ENCODE measurements at regions not wholly inside any gene's neighbourhood (a gene's known extent, or its start where the extent isn't known, plus 50 kb on each side); places are given as distances from the start of the nearest gene placed in this dataset.

DNA sequence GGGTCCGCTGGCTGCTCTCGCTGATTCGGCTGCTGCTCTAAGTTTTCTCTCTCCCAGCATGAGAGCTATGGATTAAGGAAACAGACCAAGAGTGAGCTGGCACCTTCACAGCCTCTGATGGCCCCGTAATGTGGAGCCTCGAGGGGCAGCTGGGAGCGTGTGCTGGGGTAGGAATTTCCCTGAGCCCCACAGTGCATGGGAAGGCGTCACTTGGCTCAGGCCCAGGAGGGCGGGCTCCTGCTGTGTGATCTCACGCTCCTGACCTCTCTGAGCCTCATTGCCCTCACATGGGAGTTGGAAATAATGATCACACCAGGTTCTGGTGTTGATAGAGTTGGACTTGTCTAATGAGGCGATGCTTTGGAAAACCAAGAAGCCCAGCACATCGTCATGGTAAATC, 238.6 kb upstream of the CRY1 start:
- no peak overlapping the region for H3K4me2 ChIP-seq (ENCODE audit: low read depth, low read length, poor library complexity, severe bottlenecking)
- H3K79me2 ChIP-seq (ENCODE audit: insufficient read depth, low read length) = no peaks in the 10 kb centered on the region
- TF ChIP-seq, protein P1, sequence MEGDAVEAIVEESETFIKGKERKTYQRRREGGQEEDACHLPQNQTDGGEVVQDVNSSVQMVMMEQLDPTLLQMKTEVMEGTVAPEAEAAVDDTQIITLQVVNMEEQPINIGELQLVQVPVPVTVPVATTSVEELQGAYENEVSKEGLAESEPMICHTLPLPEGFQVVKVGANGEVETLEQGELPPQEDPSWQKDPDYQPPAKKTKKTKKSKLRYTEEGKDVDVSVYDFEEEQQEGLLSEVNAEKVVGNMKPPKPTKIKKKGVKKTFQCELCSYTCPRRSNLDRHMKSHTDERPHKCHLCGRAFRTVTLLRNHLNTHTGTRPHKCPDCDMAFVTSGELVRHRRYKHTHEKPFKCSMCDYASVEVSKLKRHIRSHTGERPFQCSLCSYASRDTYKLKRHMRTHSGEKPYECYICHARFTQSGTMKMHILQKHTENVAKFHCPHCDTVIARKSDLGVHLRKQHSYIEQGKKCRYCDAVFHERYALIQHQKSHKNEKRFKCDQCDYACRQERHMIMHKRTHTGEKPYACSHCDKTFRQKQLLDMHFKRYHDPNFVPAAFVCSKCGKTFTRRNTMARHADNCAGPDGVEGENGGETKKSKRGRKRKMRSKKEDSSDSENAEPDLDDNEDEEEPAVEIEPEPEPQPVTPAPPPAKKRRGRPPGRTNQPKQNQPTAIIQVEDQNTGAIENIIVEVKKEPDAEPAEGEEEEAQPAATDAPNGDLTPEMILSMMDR (IDR thresholded peaks at IDR 0.05; ENCODE audit: insufficient read depth, low read length, poor library complexity, severe bottlenecking) = no peak
- no peak for TF ChIP-seq EZH2phosphoT487 (conservative IDR thresholded peaks at IDR 0.05; ENCODE audit: low read length)
- no peak overlapping the region for H2AFZ ChIP-seq (ENCODE audit: low read depth, low read length, severe bottlenecking)
- H4K20me1 ChIP-seq (ENCODE audit: low read depth, low read length) = no peaks in the 10 kb centered on the region
- H3K36me3 ChIP-seq (ENCODE audit: low read length) = no peaks in the 10 kb centered on the region
- H3K9me3 ChIP-seq (ENCODE audit: insufficient read depth, low read length) = no peaks in the 10 kb centered on the region
- H3K27me3 ChIP-seq (ENCODE audit: low read length) = no peaks in the 10 kb centered on the region
- H3K27ac ChIP-seq (ENCODE audit: low read depth, low read length) = no peak overlapping the region
- no peak overlapping the region for H3K9ac ChIP-seq (ENCODE audit: low read length)
- H3F3A ChIP-seq (ENCODE audit: insufficient read depth) = no peaks in the 10 kb centered on the region
- H3K4me3 ChIP-seq (ENCODE audit: insufficient read depth, low read length, poor library complexity, severe bottlenecking) = no peak overlapping the region
- no peaks in the 10 kb centered on the region for H3K9me2 ChIP-seq (replicated peaks; ENCODE audit: insufficient read depth, low read length)

GRCh38 chr12:107332743-107333142, 239.4 kb upstream of the CRY1 start:
- no peaks in the 10 kb centered on the region for H3K79me2 ChIP-seq (ENCODE audit: insufficient read depth, low read length)
- no peaks in the 10 kb centered on the region for H3K9me2 ChIP-seq (replicated peaks; ENCODE audit: insufficient read depth, low read length)
- no peaks in the 10 kb centered on the region for H3F3A ChIP-seq (ENCODE audit: insufficient read depth)
- no peaks in the 10 kb centered on the region for H3K27me3 ChIP-seq (ENCODE audit: low read length)
- no peak overlapping the region for H3K27ac ChIP-seq (ENCODE audit: low read depth, low read length)
- H3K36me3 ChIP-seq (ENCODE audit: low read length) = no peaks in the 10 kb centered on the region
- H4K20me1 ChIP-seq (ENCODE audit: low read depth, low read length) = no peaks in the 10 kb centered on the region
- no peak overlapping the region for H3K4me3 ChIP-seq (ENCODE audit: insufficient read depth, low read length, poor library complexity, severe bottlenecking)
- no peaks in the 10 kb centered on the region for H3K9me3 ChIP-seq (ENCODE audit: insufficient read depth, low read length)
- no peak overlapping the region for H3K4me2 ChIP-seq (ENCODE audit: low read depth, low read length, poor library complexity, severe bottlenecking)
- H2AFZ ChIP-seq (ENCODE audit: low read depth, low read length, severe bottlenecking) = no peak overlapping the region
- no peak for TF ChIP-seq EZH2phosphoT487 (conservative IDR thresholded peaks at IDR 0.05; ENCODE audit: low read length)
- TF ChIP-seq, protein P1 (IDR thresholded peaks at IDR 0.05; ENCODE audit: insufficient read depth, low read length, poor library complexity, severe bottlenecking) = no peak
- H3K9ac ChIP-seq (ENCODE audit: low read length) = no peak overlapping the region

DNA sequence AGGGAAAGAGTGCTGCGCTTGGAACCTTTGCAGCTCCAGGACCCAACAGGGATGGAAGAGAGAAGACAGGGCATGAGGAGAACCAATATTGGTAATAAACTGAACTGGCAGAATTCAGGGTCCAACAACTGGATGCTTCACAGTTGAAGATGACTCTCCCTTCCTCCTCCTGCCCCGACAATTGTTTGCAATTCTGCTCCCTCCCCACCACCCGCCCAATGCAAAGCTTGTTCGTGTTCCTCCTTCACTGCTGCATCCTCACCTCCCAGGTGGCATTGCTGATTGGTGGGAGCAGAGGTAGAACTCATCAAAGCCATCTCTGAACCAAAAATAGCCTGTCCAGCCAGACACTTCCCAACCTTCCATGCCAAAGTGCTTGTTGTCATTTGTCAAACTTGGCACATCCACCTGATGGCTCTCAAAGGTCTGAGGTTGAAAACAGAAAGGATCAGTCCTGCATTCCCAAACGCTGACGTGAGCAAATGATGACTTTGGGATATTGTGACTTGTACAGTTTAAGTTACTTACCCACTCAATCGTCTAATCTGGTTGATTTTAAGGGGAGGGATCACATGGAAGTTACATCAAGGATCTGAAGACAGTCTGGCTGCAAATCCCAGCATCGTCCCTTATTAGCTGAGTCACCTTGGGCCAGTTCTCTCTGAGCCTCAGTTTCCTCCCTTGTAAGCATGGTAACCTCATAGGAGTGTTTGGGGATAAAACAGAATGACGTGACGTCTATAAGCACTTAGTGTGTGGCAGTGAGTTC, 242.6 kb upstream of the CRY1 start:
- no peaks in the 10 kb centered on the region for H3K36me3 ChIP-seq (ENCODE audit: low read length)
- no peaks in the 10 kb centered on the region for H3K9me3 ChIP-seq (ENCODE audit: insufficient read depth, low read length)
- no peak overlapping the region for H3K27ac ChIP-seq (ENCODE audit: low read depth, low read length)
- no peaks in the 10 kb centered on the region for H3F3A ChIP-seq (ENCODE audit: insufficient read depth)
- no peak overlapping the region for H3K9ac ChIP-seq (ENCODE audit: low read length)
- TF ChIP-seq EZH2phosphoT487 (conservative IDR thresholded peaks at IDR 0.05; ENCODE audit: low read length) = no peak
- TF ChIP-seq, protein P1 (IDR thresholded peaks at IDR 0.05; ENCODE audit: insufficient read depth, low read length, poor library complexity, severe bottlenecking) = no peak
- H3K9me2 ChIP-seq (replicated peaks; ENCODE audit: insufficient read depth, low read length) = no peaks in the 10 kb centered on the region
- no peak overlapping the region for H3K4me2 ChIP-seq (ENCODE audit: low read depth, low read length, poor library complexity, severe bottlenecking)
- H4K20me1 ChIP-seq (ENCODE audit: low read depth, low read length) = no peaks in the 10 kb centered on the region
- H2AFZ ChIP-seq (ENCODE audit: low read depth, low read length, severe bottlenecking) = no peak overlapping the region
- no peaks in the 10 kb centered on the region for H3K27me3 ChIP-seq (ENCODE audit: low read length)
- H3K79me2 ChIP-seq (ENCODE audit: insufficient read depth, low read length) = no peaks in the 10 kb centered on the region
- H3K4me3 ChIP-seq (ENCODE audit: insufficient read depth, low read length, poor library complexity, severe bottlenecking) = no peak overlapping the region

All from SU-DHL-6 (cell line).